ENCODE measurements at regions not wholly inside any gene's neighbourhood (a gene's known extent, or its start where the extent isn't known, plus 50 kb on each side); places are given as distances from the start of the nearest gene placed in this dataset.

DNA sequence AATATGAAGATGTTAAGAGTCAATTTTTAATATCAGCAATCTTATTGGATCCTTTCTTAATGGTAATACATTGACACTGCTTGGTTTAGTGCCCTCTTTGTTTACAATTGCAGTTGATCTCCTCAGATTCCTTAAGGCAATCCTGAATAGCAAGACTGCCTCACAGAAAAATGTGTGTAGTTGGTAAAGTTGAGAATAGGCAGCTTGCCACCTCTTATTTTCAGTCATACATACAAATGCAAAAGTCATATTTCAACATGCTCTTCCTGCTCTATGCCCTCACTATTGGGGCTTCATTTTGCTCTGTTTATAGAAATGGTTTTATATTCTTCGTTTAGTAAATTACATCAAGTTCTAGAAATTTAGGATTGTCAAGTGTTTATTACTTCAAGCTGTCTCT, 661.1 kb upstream of the ANKRD30A start:
- no peaks in the 10 kb centered on the region for H3K79me1 ChIP-seq (ENCODE audit: low read depth in 1 of 2, low read length in 2 of 2)
- dilution Hi-C loops (cut with HindIII; ENCODE audit: low sequenced_read_pairs, unreplicated experiment), result no loop called here
- no peaks in the 10 kb centered on the region for H3K36me3 ChIP-seq (ENCODE audit: control insufficient read depth, insufficient read depth, low read length)
- ChIA-PET CTCF (no interaction called here), POLR2A (ENCODE audit: unreplicated experiment) (no interaction called here)
- H4K20me1 ChIP-seq (ENCODE audit: insufficient read depth, low read length), result no peaks in the 10 kb centered on the region
- H2BK15ac ChIP-seq (ENCODE audit: low read depth, low read length), result no peak overlapping the region
- no peak overlapping the region for H2BK120ac ChIP-seq (ENCODE audit: low read depth, low read length)
- H4K8ac ChIP-seq (ENCODE audit: low read depth in 2 of 2, low read length in 2 of 2), result no peak overlapping the region
- intact Hi-C loops (cut with micrococcal nuclease), result no loop called here
- H3K18ac ChIP-seq (ENCODE audit: low read depth, low read length), result no peak overlapping the region
- no peak overlapping the region for H3K4me2 ChIP-seq (ENCODE audit: low read depth, low read length)
- ATAC-seq (ENCODE audit: low read depth) (no peak), DNase-seq (no peak)
- in situ Hi-C loops (cut with MboI; ENCODE audit: low sequenced_read_pairs), result no loop called here
- H2AFZ ChIP-seq (replicated peaks; ENCODE audit: low read length, poor library complexity), result no peak overlapping the region
- H3K9me3 ChIP-seq (ENCODE audit: control insufficient read depth, insufficient read depth, low read length), result no peaks in the 10 kb centered on the region
- H2BK20ac ChIP-seq (ENCODE audit: low read depth, low read length), result no peak overlapping the region
- no peak overlapping the region for H3K56ac ChIP-seq (ENCODE audit: extremely low read depth, insufficient read depth, low read length)
- no peak overlapping the region for H2BK5ac ChIP-seq (ENCODE audit: low read depth, low read length, poor library complexity, severe bottlenecking)
- H3K27me3 ChIP-seq (ENCODE audit: control insufficient read depth, insufficient read depth, low read length), result no peaks in the 10 kb centered on the region
- H3K14ac ChIP-seq (replicated peaks; ENCODE audit: low read depth, low read length), result no peak overlapping the region
- H3K27ac ChIP-seq (ENCODE audit: insufficient read depth, low read length), result no peak overlapping the region
- no peak overlapping the region for H3K4ac ChIP-seq (ENCODE audit: low read depth, low read length)
- no TSS peak for BruUV-seq (replicated peaks)
- no peak overlapping the region for H2AK9ac ChIP-seq (replicated peaks; ENCODE audit: low read depth, low read length, poor library complexity)
- H3K9ac ChIP-seq (ENCODE audit: low read depth, low read length), result no peak overlapping the region
- TF ChIP-seq SMC3 (IDR thresholded peaks at IDR 0.05; ENCODE audit: low read depth, low read length) (no peak), FOS (IDR thresholded peaks at IDR 0.05; ENCODE audit: low read depth, low read length) (no peak), NFE2L2 (IDR thresholded peaks at IDR 0.05; ENCODE audit: low read depth, low read length) (no peak), RAD21 (IDR thresholded peaks at IDR 0.05; ENCODE audit: low read length) (no peak), RFX5 (IDR thresholded peaks at IDR 0.05; ENCODE audit: low read depth, low read length) (no peak), POLR2A (IDR thresholded peaks at IDR 0.05; ENCODE audit: low read depth, low read length) (no peak), BHLHE40 (IDR thresholded peaks at IDR 0.05; ENCODE audit: low read depth, low read length) (no peak), CEBPB (IDR thresholded peaks at IDR 0.05; ENCODE audit: low read depth, low read length) (no peak)
- TF ChIP-seq, protein P1, sequence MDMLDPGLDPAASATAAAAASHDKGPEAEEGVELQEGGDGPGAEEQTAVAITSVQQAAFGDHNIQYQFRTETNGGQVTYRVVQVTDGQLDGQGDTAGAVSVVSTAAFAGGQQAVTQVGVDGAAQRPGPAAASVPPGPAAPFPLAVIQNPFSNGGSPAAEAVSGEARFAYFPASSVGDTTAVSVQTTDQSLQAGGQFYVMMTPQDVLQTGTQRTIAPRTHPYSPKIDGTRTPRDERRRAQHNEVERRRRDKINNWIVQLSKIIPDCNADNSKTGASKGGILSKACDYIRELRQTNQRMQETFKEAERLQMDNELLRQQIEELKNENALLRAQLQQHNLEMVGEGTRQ (IDR thresholded peaks at IDR 0.05; ENCODE audit: low read depth, low read length), result no peak
- TF ChIP-seq, protein P2, sequence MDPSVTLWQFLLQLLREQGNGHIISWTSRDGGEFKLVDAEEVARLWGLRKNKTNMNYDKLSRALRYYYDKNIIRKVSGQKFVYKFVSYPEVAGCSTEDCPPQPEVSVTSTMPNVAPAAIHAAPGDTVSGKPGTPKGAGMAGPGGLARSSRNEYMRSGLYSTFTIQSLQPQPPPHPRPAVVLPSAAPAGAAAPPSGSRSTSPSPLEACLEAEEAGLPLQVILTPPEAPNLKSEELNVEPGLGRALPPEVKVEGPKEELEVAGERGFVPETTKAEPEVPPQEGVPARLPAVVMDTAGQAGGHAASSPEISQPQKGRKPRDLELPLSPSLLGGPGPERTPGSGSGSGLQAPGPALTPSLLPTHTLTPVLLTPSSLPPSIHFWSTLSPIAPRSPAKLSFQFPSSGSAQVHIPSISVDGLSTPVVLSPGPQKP (IDR thresholded peaks at IDR 0.05; ENCODE audit: borderline replicate concordance, low read depth, low read length), result no peak
- H3K4me1 ChIP-seq (ENCODE audit: control insufficient read depth, insufficient read depth, low read length), result peaks cover 2% of the 10 kb centered on the region; the same call in 1 of the 2 replicates
- WGBS, 2 experiments (ENCODE audit: extremely low coverage in 2 of 2, insufficient read length in 1 of 2), result no CpG with 5 or more reads among the region's 1 CpG
- peaks cover 3% of the 10 kb centered on the region; the same call in 1 of the 2 replicates for H3K9me1 ChIP-seq (ENCODE audit: insufficient read depth, low read length)
- H4K91ac ChIP-seq (ENCODE audit: insufficient read depth, low read depth, low read length), result no peak overlapping the region
- no peak overlapping the region for H2AK5ac ChIP-seq (ENCODE audit: low read depth, low read length)
- H3K23ac ChIP-seq (ENCODE audit: low read depth, low read length), result no peak overlapping the region
- no peak overlapping the region for H3K4me3 ChIP-seq (ENCODE audit: insufficient read depth, low read depth, low read length)
- H4K5ac ChIP-seq (ENCODE audit: low read depth, low read length), result no peak overlapping the region

Data from IMR-90 (cell line).